ENCODE measurements at regions not wholly inside any gene's neighbourhood (a gene's known extent, or its start where the extent isn't known, plus 50 kb on each side); places are given as distances from the start of the nearest gene placed in this dataset.

DNA sequence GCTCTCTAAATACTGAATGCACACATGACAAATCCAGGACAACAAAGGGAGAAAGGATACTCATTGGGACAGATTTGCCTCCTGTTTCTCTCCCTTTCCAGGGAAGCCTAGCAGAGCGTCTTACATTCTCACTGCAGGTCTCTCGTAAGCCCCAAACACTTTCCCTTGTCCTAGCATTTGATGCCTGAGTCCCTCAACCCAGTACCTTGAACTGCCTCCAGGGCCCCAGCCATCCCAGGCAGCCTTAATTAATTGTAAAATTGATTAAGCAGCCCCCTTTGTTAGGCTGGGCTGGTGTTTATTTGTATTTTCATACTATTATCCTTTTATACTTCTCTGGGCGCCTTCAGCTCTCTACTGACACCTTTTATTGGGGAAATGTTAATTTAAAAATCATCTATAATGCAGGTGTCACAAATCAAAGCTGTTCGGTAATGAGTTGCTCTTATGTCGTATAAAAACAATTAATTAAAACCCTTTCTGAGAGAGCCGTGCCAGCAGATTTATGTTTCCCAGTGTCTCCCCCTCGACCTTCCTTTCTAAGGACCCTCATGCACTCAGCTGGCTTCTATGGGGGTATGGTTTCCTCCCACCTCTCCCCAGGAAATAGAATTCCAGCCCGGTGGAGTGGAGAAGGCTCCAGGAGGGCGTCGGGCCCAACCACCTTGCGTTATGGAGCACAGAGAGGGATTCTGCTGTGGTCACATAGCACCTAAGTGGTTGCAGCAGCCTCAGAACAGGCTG, 243.8 kb downstream of the RPS24 start:
- DNase-seq = no peak

- DNase-seq = no peak
Observed at GRCh38 chr10:78278058-78278404, 244.4 kb downstream of the RPS24 start.

DNA sequence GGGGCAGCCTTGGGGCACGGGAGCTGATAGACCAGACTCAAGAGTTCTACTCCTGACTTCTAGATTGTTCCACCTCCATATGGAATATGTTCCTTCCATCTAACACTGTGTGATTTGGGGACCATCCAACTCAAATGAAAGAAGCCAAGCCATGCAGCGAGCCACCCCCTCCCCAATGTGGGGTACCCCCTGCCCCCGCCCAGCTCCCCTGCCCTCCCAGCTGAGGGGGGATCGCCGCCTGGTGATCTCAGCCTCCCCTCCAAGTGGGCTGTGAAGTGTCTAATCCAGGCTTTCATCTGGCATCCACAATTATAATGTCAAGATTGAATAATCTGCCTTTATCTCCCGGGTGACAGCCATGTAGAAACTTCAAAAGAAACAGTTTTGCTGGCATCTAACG, 246.1 kb downstream of the RPS24 start:
- DNase-seq = no peak

DNA sequence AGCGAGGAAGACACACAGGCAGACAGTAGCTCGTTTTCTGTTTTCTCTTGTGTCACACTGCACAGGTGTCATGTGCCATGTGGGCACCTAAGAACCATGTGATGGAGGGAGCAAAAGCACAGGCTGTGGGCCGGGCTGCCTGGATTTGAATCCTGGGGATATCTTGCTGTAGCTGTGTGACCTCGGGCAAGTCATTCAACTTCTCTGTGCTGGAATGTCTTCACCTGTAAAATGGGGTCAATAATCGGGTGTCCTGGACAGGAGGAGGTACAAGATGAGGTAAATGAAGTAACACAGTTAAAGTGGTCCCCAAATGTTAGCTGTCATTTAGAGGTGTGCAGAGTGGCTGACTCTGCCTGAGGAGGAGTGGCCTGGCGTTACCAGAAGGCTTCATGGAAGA, 246.9 kb downstream of the RPS24 start:
- no peak for DNase-seq

DNA sequence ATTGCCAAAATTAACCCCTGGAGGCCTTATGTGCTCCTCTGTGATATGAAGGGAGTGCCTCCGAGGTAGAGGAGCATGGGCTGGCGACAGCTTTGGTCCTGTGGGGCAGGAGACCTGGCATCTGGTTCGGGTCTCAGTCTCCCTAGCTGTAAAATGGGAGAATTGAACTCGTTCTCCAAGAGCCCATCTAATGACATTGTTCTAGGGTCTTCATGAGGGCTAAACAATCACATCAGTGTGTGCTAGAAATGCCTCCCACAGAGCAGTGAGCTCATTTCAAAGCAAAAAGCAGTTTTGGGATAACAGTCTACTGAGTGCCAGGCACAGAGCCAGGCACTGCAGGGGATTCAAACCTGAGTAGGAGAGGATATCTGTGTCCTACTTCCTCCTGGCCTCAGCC, 248.0 kb downstream of the RPS24 start:
- DNase-seq = no peak

- no peak for DNase-seq
Observed at GRCh38 chr10:78283069-78283682, 249.5 kb downstream of the RPS24 start.

- peak; percentile 59 for DNase-seq
Observed at GRCh38 chr10:78284381-78284780, 250.7 kb downstream of the RPS24 start.

DNA sequence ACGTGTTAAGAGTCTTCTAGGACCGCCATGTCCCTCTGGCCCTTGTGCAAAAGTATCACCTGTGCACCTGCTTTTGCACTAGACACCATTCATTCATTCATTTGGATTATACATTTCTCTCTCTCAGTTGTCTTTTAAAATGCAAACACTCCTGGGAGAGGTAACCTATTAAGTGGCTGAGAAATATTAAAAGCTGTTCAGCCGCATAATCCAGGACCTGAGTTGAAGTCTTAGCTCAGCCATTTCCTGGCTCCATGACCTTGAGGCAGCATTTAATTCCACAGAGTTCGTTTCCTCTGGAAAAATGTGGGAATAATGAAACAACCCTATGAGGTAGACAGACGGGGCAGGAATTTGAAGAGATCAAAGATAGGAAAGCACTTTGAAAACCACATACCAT, 251.6 kb downstream of the RPS24 start:
- DNase-seq = no peak

- DNase-seq = peak; percentile 16
Observed at GRCh38 chr10:78286186-78286585, 252.5 kb downstream of the RPS24 start.

GRCh38 chr10:78286668-78287067, 253.0 kb downstream of the RPS24 start:
- DNase-seq = no peak

GRCh38 chr10:78287618-78288017, 254.0 kb downstream of the RPS24 start:
- DNase-seq = no peak

DNA sequence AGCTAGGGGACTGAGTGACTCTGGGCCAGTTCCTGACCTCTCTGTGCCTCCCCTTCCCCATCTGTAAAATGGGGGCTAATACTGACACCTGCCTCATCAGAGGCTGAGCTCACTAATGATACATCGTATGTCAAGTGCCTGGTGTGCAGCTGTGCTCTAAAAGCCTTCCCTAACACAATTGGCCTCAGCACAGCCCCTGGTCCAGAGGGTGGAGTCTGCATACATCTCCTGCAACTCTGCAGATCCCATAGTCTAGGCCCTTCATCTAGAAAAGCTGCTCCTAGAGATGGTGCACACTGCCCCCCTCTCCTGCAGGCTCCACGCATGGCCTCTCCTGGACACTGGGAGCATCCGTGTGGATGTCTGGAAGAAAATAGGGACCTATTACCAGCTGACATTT, 255.0 kb downstream of the RPS24 start:
- no peak for DNase-seq

DNA sequence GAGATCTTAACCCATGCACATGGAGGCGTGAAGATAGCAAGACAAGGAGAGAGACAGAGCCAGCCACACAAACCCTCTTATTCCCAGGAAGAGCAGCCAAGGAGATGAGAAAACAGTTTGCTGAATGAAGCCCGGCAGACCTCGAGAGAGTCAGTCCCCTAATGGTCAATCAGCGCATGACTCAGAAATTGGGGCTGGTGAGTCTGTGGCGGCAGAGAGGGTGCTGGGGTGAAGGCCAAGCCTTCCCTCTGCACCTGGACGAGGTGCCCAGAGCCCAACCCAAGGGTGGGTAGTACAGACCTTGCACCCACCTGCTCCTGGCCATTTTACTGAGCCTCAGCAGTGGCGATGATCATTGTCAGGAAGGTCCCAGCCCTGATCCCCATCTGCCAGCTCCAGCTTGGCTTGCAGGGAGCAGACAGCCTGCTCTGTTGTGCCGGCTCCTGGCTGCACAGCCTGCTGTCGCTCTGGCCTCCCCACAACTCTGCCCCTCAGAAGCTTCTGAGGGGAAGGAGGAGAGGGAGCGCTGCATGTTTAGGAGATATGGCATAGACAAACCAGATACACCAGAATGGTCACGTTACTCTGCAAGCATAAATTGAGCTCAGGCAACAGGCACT, 256.6 kb downstream of the RPS24 start:
- DNase-seq = no peak

DNA sequence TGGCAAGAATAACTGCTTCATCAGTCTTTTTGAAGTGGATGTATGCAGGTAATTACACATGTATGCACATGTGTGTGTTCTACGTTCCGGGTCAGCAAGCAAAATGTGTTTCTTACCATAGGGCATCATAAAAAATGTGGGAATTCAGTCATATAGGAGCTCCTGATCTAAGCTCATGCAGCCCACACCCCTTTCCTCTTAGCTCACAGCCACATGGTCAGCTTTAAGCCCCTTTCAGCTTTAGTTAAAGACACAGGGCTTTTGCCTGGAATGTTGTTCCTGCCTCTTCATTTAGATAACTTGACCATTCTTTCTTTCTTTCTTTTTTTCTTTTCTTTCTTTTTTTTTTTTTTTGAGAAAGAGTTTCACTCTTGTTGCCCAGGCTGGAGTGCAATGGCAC, 258.1 kb downstream of the RPS24 start:
- no peak for DNase-seq

DNA sequence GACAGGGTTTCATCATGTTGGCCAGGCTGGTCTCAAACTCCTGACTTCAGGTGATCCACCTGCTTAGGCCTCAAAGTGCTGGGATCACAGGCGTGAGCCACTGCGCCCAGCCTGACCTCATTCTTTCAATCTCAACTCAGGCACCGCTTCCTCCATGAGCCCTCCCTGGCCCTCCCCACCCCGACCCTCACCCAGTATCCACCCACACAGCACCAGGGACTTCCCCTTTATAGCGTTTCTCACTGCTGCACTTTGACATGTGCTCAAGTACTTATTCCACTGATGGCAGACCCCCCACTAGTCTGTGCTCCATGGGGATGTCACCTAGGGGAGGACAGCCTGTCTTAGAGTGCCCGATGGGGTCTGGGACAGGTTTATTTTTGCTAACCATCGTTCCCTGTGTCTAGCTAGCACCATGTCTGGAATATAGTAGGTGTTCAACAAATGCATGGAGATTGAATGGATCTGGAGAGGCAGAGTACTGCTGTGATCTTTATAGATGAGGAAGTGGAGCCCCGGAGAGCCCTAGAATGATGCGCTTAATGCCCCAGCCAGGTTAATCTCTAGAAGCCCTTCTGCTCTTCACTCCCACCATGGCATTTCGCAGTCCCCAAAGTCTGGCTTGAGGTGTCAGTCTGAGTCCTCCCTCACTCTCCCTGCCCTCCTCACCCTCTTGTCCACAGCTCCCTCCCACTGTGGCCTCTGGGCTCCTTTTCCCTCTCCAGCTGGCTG, 258.8 kb downstream of the RPS24 start:
- DNase-seq = no peak

GRCh38 chr10:78292982-78293865, 259.6 kb downstream of the RPS24 start:
- peak; percentile 50 for DNase-seq

DNA sequence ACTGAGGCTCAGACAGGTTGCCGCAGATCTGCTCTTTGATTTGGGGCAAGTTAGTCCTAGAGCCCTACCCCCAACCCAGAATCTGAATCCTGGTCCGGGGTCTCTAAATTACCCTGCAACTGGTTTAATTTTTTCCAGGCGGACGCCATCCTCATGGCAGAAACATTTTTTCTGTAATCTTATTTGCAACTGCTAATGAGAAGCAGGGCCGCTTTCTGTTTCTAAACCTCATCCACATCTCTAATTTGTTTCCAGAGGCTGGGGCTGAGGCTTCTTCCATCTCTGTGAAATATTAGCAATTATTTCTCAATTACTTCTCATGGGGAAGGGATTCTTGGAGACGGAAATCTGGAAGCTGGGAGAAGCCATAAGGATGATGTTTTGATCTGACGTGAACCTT, 261.6 kb downstream of the RPS24 start:
- no peak for DNase-seq

- no peak for DNase-seq
Observed at GRCh38 chr10:78296785-78297184, 263.1 kb downstream of the RPS24 start.

DNA sequence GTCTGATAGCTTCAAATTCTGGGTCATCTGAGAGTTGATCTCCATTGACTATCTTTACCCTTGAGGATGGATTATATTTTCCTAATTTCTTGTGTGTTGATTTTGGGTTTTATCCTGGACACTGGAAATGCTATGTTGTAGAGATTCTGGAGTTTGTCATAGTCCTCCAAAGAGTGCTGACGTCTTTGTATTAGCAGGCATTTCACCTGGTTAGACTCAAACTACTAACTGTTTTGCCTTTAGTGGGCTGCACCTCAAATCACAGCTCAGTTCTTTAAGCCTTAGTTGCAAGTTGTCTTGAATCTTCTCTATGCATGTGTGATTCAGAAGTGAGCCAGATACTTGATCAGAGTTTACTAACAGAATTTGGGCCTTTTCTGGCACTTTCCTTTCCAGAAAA, 264.3 kb downstream of the RPS24 start:
- no peak for DNase-seq

DNA sequence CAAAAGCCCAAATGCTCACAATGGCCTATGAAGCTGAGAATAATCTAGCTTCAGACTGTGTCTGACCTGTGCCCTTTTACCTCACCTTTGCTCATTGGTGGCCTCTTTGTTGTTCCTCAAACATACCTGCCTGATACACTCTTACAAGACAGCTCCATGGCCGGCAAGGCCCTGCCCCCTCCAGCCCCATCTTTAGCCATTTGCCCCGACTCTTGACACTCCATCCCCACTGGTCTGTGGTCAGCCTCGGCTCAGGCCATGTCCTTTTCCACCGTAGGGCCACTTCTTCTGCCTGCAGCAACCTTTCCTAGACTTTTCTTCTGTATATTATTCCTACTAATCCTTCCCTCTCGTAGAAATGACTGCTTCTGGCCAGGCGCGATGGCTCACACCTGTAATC, 265.2 kb downstream of the RPS24 start:
- no peak for DNase-seq

- no peak for DNase-seq
Observed at GRCh38 chr10:78299851-78300468, 266.3 kb downstream of the RPS24 start.

- DNase-seq = no peak
Observed at GRCh38 chr10:78300526-78300925, 266.9 kb downstream of the RPS24 start.

Measured in NCI-H524 treated with DMSO at 0.1 percent for 48 hours (cell line).